B cell (primary cell): ENCODE measurements at regions not wholly inside any gene's neighbourhood (a gene's known extent, or its start where the extent isn't known, plus 50 kb on each side); places are given as distances from the start of the nearest gene placed in this dataset.

Experiments
- ATAC-seq: fragments of 200-7000 bp; cut with Tn5 transposase; one replicate; pipeline ENCODE4 v1.10.0; 2021; ENCODE audit warnings: low read depth, mild to moderate bottlenecking, moderate number of reproducible peaks, moderate library complexity
- CTCF ChIA-PET: fragments of 350-600 bp; sonication (Branson Sonifier 250); formaldehyde crosslinking; loops from one replicate; lab custom pipeline; 2021; ENCODE audit warnings: antibody characterized with exemption, inconsistent platforms; lab: Charles Lee
- POLR2A ChIA-PET: fragments of 350-600 bp; sonication (Branson Sonifier 250); formaldehyde crosslinking; loops from one replicate; lab custom pipeline; 2021; ENCODE audit warnings: antibody characterized with exemption; lab: Charles Lee
- DNase-seq: peaks from one replicate; pipeline ENCODE4 v3.0.0; 2013
- H2AFZ ChIP-seq: 2 replicates; pipeline ENCODE4 v1.6.1; 2012; ENCODE audit warnings: mild to moderate bottlenecking, low read depth, low read length; ENCODE audit not compliant: insufficient read depth, poor library complexity, severe bottlenecking
- H3K27ac ChIP-seq, 2 donors: 1 replicate in 1 of 2; 2 replicates in 1 of 2; pipeline ENCODE4 v1.5.1; 2012 to 2013; ENCODE audit warnings: low read length in 2 of 2, mild to moderate bottlenecking in 2 of 2, moderate library complexity in 1 of 2
- H3K27me3 ChIP-seq, 4 experiments: fragments of 200-600 bp in 1 of 4; sonication (generic) in 1 of 4; replicated peaks in 1 of 4; 1 replicate in 2 of 4; 2 replicates in 2 of 4; pipeline versions ENCODE4 v1.6.1 to v1.7.0; 2013 to 2016; ENCODE audit warnings: low read length in 3 of 4, mild to moderate bottlenecking in 2 of 4, mixed read lengths in 1 of 4, moderate library complexity in 1 of 4; ENCODE audit not compliant: insufficient read depth in 4 of 4, control insufficient read depth in 3 of 4; ENCODE audit errors: control extremely low read depth in 1 of 4
- H3K36me3 ChIP-seq, 2 experiments: replicated peaks in 1 of 2; 1 replicate in 1 of 2; 2 replicates in 1 of 2; pipeline versions ENCODE4 v1.6.1 to v1.7.1; 2013; ENCODE audit warnings: low read length in 1 of 2; ENCODE audit not compliant: insufficient read depth in 2 of 2, control insufficient read depth in 1 of 2; ENCODE audit errors: control extremely low read depth in 1 of 2, extremely low read depth in 1 of 2
- H3K4me1 ChIP-seq, 2 donors: fragments of 200-600 bp in 1 of 2; sonication (generic) in 1 of 2; 1 replicate in 1 of 2; 2 replicates in 1 of 2; pipeline versions ENCODE4 v1.5.1 to v1.6.1; 2013 to 2017; ENCODE audit warnings: low read length in 2 of 2; ENCODE audit not compliant: control insufficient read depth in 2 of 2, insufficient read depth in 2 of 2
- H3K4me2 ChIP-seq: replicated peaks from 2 replicates; pipeline ENCODE3; 2012; ENCODE audit warnings: mild to moderate bottlenecking, low read depth, low read length; ENCODE audit not compliant: poor library complexity, severe bottlenecking
- H3K4me3 ChIP-seq, 5 experiments: fragments of 200-600 bp in 1 of 5; sonication (generic) in 1 of 5; 1 replicate in 3 of 5; 2 replicates in 2 of 5; pipeline versions ENCODE4 v1.5.1 to v1.7.0; 2011 to 2016; ENCODE audit warnings: low read length in 4 of 5, mild to moderate bottlenecking in 4 of 5, low read depth in 2 of 5, control low read depth in 1 of 5, moderate library complexity in 1 of 5; ENCODE audit not compliant: insufficient read depth in 1 of 5; ENCODE audit errors: control extremely low read depth in 1 of 5, extremely low read depth in 1 of 5
- H3K79me2 ChIP-seq: fragments of 200-600 bp; sonication (generic); one replicate; pipeline ENCODE4 v1.6.0; 2016; ENCODE audit warnings: low read length; ENCODE audit not compliant: control insufficient read depth, insufficient read depth
- H3K9ac ChIP-seq: fragments of 200-600 bp; sonication (generic); 2 replicates; pipeline ENCODE4 v1.6.1; 2017; ENCODE audit warnings: mild to moderate bottlenecking, low read length, moderate library complexity
- H3K9me3 ChIP-seq, 3 donors: one replicate each; pipeline versions ENCODE4 v1.6.1 to v1.7.1; 2013; ENCODE audit warnings: low read length in 2 of 3; ENCODE audit not compliant: control insufficient read depth in 2 of 3, insufficient read depth in 1 of 3; ENCODE audit errors: control extremely low read depth in 1 of 3
- H4K20me1 ChIP-seq: 2 replicates; pipeline ENCODE4 v1.6.0; 2012; ENCODE audit warnings: mild to moderate bottlenecking, low read length; ENCODE audit not compliant: insufficient read depth, control insufficient read depth, poor library complexity, severe bottlenecking
- H3K27ac Mint-ChIP-seq: one replicate; pipeline ENCODE4 v1.8.0; 2021; ENCODE audit warnings: mixed read lengths
- H3K27me3 Mint-ChIP-seq: one replicate; pipeline ENCODE4 v1.8.0; 2021; ENCODE audit warnings: mixed read lengths
- H3K4me1 Mint-ChIP-seq: one replicate; pipeline ENCODE4 v1.8.0; 2021; ENCODE audit warnings: mixed read lengths
- H3K4me3 Mint-ChIP-seq: one replicate; pipeline ENCODE4 v1.8.0; 2021; ENCODE audit warnings: mixed read lengths
- H3K9me3 Mint-ChIP-seq: one replicate; pipeline ENCODE4 v1.8.0; 2022; ENCODE audit warnings: mixed read lengths; ENCODE audit not compliant: insufficient read depth
- CTCF ChIP-seq: fragments of 200-600 bp; IDR thresholded peaks from one replicate; pipeline ENCODE4 v1.8.0; 2022; ENCODE audit warnings: antibody characterized with exemption, mild to moderate bottlenecking
- EZH2 ChIP-seq: IDR thresholded peaks from 2 replicates; pipeline ENCODE4 v1.6.1; 2012; ENCODE audit warnings: borderline replicate concordance, low read depth, mild to moderate bottlenecking, moderate library complexity, low read length; ENCODE audit not compliant: insufficient read depth, poor library complexity, severe bottlenecking
- WGBS: methylation state at CpG from one replicate; pipeline ENCODE4 v1.1.5; 2013; ENCODE audit warnings: missing lambda C conversion rate; ENCODE audit not compliant: insufficient coverage; 5-methylcytosine and 5-hydroxymethylcytosine counted together
- intact Hi-C: fragments of 100-400 bp; cut with micrococcal nuclease; formaldehyde crosslinking; loops from one replicate; pipeline ENCODE4 v1.10.0; 2022

DNA sequence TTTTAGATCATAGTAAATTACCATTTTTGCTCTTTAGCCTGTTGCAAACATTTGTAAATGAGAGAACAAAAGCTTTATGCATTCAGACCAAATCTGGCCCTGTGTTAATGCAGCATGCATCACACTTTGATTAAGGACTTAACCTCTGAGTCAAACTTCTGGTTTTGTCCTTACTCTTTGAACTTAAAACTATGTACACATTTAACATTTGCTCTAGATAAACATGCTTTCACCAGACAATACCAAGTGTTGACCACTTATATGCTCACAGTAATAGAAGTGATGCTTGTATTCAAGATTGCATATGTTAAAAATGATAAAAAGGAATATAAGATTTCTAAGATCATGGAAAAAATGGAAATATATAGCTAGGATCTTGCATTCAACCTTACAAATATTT is 1095.3 kb downstream of the ADGRL2 start:
- ChIA-PET CTCF (no interaction called here), POLR2A (no interaction called here)
- no peak overlapping the region for H3K4me3 Mint-ChIP-seq
- no peaks in the 10 kb centered on the region for H3K27me3 Mint-ChIP-seq
- intact Hi-C loops, result no loop called here
- Histone ChIP-seq H2AFZ (no peak overlapping the region), H3K27ac (no peak overlapping the region), H4K20me1 (no peaks in the 10 kb centered on the region), H3K4me3 (no peak overlapping the region), H3K4me1 (no peaks in the 10 kb centered on the region), H3K4me2 (no peak overlapping the region), H3K27me3 (no peaks in the 10 kb centered on the region), H3K36me3 (no peaks in the 10 kb centered on the region), H3K9ac (no peak overlapping the region), H3K79me2 (no peaks in the 10 kb centered on the region), H3K9me3 (no peaks in the 10 kb centered on the region)
- H3K9me3 Mint-ChIP-seq, result no peaks in the 10 kb centered on the region
- H3K27ac Mint-ChIP-seq, result no peak overlapping the region
- no peaks in the 10 kb centered on the region for H3K4me1 Mint-ChIP-seq
- no peak for DNase-seq
- ATAC-seq, result no peak
- TF ChIP-seq CTCF (no peak), EZH2 (no peak)

DNA sequence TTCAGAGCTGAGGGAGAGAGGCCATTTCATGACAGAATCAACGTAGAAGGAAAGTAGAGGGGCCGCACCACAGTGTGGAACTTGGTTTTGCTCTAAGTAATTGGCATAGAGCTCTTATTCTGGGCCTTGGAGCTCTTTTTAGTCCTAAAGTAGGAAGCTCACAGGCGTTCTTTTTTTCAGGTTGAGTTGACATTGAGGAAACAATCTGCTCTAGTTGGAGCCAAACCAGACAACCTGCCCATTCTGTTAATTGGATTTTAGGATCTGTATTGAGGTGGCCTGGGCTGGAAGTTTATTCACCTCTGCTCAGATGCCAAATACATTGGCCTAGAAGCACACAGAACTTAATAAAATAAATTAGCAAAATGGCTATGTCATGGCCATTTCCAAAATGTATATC is 1093.9 kb downstream of the ADGRL2 start:
- no peak overlapping the region for H3K27ac Mint-ChIP-seq
- Histone ChIP-seq H3K27ac (no peak overlapping the region), H3K4me1 (no peaks in the 10 kb centered on the region), H3K9me3 (no peaks in the 10 kb centered on the region), H3K79me2 (no peaks in the 10 kb centered on the region), H4K20me1 (no peaks in the 10 kb centered on the region), H3K4me3 (no peak overlapping the region), H3K9ac (no peak overlapping the region), H3K4me2 (no peak overlapping the region), H3K27me3 (no peaks in the 10 kb centered on the region), H3K36me3 (no peaks in the 10 kb centered on the region), H2AFZ (no peak overlapping the region)
- H3K4me1 Mint-ChIP-seq, result no peaks in the 10 kb centered on the region
- CTCF ChIA-PET, result no interaction called here
- WGBS, result 90% methylated on average over 3 of the region's 3 CpGs
- no peak for ATAC-seq
- intact Hi-C loops, result no loop called here
- H3K4me3 Mint-ChIP-seq, result no peak overlapping the region
- no peaks in the 10 kb centered on the region for H3K9me3 Mint-ChIP-seq
- no peak for TF ChIP-seq EZH2
- no peak for TF ChIP-seq CTCF
- no peak for DNase-seq
- no peaks in the 10 kb centered on the region for H3K27me3 Mint-ChIP-seq
- POLR2A ChIA-PET, result no interaction called here
